ENCODE measurements at regions not wholly inside any gene's neighbourhood (a gene's known extent, or its start where the extent isn't known, plus 50 kb on each side); places are given as distances from the start of the nearest gene placed in this dataset.

DNA sequence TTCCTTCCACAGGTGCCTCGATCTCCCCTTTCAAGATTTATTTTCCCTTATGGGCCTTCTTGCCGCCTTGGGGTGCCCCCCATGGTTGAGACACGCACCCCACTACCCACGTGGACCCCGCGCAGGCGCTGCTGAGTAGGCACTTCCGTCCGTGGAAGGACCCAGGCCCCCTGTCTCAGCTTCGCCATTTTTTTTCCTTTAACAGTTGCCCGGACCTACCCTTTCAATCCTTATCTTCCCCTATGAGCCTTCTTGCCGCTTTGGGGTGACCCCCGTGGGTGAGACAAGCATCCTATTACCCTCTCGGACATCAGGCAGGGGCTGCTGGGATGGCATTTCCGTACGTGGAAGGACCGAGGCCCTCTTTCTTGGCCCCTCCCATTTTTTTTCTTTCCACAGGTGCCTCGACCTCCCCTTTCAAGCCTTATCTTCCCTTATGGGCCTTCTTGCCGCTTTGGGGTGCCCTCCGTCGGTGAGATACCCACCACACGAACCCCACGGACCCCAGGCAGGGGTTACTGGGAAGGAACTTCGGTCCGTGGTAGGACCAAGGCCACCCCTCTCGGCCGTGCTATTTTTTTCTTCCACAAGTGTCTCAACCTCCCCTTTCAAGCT, 268.2 kb downstream of the ALG10 start:
- no peak for DNase-seq (ENCODE audit: low read depth)

DNA sequence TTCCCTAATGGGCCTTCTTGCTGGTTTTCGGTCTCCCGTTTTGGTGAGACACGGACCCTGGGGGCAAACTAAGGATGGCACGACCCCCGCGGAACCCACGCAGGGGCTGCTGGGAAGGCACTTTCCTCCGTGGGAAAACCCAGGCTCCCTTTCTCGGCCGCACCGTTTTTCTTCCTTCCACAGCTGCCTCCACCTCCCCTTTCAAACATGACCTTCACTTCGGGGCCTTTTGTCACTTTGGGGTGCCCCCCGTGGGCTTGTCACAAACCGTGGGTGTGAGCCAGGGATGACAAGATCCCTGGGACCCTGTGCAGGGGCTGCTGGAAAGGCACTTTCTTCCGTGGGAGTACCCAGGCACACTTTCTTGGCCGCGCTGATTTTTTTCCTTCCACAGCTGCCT, 268.7 kb downstream of the ALG10 start:
- no peak for DNase-seq (ENCODE audit: low read depth)

DNA sequence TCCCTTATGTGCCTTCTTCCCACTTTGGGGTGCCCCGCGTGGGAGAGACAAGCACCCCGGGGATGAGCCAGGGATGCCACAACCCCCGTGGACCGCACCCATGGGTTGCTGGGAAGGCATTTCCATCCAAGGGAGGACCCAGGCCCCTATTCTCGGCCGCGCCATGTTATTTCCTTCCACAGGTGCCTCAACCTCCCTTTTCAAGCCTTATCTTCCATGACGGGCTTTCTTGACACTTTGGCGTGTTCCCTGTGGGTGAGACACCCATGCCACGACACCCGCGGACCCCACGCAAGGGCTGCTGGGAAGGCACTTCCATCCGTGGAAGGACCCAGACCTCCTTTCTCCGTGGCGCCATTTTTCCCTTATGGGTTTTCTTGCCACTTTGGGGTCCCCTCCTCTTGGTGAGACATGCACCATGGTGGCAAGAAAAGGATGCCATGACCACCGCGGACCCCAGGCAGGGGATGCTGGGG, 269.2 kb downstream of the ALG10 start:
- no peak for DNase-seq (ENCODE audit: low read depth)

DNA sequence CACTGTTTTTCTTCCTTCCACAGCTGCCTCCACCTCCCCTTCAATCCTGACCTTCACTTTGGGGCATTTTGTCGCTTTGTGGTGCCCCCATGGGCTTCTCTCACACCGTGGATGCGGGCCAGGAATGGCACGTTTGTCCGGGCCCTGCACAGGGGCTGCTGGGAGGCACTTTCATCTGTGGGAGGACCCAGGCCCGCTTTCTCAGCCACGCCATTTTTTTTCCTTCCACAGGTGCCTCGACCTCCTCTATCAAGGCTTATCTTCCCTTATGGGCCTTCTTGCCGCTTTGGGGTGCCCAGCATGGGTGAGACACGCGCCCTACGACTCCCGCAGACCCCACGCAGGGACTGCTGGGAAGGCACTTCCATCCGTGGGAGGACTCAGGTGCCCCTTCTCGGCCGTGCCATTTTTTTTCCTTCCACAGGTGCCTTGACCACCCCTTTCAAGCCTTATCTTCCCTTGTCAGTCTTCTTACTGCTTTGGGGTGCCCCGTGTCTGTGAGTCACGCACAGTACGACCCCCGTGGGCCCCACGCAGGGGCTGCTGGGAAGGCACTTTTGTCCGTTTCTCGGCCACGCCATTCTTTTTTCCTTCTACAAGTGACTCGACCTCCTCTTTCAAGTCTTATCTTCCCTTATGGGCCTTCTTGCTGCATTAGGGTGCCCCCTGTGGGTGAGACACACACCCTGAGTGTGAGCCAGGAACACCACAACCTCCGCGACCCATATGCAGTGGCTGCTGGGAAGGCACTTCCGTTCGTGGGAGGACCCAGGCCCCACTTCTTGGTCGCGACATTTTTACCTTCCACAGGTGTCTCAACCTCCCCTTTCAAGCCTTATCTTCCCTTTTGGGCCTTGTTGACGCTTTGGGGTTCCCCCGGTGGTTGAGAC, 270.7 kb downstream of the ALG10 start:
- DNase-seq (ENCODE audit: low read depth), result no peak

DNA sequence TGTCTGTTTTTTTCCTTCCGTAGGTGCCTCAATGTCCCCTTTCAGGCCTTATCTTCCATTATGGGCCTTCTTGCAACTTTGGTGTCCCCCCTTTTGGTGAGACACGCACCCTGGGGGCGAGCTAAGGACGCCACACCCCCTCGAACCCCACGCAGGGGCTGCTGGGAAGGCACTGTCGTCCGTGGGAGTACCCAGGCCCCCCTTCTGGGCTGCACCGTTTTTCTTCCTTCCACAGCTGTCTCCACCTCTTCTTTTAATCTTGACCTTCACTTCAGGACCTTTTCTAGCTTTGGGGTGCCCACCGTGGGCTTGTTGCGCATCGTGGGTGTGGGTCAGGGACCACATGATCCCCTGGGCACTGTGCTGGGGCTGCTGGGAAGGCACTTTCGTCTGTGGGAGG, 271.8 kb downstream of the ALG10 start:
- no peak for DNase-seq (ENCODE audit: low read depth)

DNA sequence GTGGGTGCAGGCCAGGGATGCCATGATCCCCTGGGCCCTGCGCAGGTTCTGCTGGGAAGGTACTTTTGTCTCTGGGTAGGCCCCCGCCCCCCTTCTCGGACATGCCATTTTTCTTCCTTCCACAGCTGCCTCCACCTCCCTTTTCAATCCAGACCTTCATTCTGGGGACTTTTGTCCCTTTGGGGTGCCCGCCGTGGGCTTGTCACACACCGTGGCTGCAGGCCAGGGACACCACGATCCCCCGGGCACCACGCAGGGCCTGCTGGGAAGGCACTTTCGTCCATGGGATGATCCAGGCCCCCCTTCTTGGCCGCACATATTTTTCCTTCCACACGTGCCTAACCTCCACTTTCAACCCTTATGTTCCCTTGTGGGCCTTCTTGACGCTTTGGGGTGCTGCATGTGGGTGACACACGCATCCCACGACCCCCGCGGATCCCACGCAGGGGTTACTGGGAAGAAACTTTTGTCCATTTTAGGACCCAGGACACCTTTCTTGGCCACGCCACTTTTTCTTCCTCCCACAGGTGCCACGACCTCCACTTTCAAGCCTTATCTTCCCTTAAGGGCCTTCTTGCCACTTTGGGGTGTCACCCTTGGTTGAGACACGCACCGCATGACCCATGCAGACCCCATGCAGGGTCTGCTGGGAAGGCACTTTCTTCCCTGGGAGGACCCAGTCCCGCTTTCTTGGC, 272.5 kb downstream of the ALG10 start:
- no peak for DNase-seq (ENCODE audit: low read depth)

DNA sequence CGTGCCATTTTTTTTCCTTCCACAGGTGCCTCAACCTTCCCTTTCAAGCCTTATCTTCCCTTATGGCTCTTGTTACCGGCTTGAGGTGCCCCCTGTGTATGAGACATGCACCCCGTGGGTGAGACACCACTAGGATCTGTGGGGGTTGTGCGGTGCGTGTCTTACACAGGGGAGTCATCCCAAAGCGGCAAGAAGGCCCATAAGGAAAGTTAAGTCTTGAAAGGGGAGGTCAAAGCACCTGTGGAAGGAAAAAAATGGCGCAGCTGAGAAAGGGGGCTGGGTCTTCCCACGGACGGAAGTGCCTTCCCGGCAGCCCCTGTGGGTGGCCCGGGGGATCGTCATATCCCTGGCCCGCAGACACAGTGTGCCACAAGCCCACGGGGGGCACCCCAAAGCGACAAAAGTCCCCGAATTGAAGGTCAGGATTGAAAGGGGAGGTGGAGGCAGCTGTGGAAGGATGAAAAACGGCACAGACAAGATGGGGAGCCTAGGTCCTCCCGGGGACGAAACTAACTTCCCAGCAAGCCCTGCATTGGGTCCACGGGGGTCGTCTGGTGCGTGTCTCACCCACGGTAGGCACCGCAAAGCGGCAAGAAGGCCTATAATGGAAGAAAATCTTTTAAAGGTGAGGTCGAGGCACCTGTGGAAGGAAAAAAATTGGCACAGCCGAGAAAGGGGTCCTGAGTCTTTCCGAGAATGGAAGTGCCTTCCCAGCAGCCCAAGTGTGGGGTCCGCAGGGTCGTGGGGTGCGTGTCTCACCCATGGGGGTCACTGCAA, 273.3 kb downstream of the ALG10 start:
- no peak for DNase-seq (ENCODE audit: low read depth)

DNA sequence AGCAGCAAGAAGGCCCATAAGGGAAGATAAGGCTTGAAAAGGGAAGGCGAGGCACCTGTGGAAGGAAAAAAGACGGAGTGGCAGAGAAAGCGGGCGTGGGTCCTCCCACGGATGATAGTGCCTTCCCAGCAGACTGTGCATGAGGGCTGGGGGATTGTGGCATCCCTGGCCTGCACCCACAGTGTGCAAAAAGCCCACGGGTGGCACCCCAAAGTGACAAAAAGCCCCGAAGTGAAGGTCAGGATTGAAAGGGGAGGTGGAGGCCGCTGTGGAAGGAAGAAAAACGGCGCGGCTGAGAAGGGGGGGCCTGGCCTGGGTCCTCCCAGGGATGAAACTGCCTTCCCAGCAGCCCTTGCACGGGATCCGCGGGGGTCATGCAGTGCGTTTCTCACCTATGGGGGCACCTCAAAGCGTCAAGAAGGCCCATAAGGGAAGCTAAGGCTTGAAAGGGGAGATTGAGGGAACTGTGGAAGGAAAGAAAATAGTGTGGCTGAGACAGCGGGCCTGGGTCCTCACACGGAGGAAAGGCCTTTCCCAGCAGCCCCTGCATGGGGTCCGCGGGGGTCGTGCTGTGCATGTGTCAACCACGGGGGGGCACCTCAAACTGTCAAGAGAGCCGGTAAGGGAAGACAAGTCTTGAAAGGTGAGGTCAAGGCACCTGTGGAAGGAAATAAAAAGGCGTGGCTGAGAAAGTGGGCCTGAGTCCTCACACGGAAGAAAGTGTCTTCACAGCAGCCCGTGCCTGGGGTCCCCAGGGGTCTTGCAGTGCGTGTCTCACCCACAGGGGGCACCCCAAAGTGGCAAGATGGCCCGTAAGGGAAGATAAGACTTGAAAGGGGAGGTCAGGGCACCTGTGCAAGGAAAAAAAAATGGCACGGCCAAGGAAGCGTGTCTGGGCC, 274.1 kb downstream of the ALG10 start:
- DNase-seq (ENCODE audit: low read depth), result no peak

DNA sequence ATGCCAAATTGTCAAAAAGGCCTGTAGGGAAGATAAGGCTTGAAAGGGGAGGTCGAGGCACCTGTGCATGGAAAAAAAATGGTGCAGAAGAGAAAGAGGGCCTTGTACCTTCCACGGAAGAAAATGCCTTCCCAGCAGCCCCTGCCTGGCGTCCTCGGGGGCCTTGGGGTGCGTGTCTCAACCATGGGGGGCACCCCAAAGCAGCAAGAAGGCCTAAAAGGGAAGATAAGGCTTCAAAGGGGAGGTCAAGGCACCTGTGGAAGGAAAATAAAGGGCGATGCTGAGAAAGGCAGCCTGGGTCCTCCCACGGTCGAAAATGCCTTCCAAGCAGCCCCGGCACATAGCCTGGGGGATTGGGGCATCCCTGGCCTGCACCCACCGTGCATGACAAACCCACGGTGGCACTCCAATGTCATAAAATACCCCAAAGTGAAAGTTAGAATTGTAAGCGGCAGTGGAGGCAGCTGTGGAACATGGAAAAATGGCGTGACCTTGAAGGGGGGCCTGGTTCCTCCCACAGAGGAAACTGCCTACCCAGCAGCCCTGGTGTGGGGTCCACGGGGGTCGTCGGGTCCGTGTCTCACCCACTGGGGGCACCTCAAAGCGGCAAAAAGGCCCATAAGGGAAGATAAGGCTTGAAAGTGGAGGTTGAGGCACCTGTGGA, 275.0 kb downstream of the ALG10 start:
- DNase-seq (ENCODE audit: low read depth), result no peak

DNA sequence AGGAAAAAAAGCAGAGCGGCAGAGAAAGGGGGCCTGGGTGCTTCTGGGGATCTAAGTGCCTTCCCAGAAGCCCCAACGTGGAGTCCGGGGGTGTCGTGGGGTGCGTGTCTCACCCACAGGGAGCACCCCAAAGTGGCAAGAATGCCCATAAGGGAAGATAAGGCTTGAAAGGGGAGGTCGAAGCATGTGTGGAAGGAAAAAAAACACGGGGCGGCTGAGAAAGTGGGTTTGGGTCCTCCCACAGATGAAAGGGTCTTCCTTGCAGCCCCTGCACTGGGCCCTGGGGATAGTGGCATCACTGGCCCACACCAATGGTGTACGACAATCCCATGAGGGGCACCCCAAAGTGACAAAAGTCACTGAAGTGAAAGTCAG, 275.5 kb downstream of the ALG10 start:
- DNase-seq (ENCODE audit: low read depth), result no peak

DNA sequence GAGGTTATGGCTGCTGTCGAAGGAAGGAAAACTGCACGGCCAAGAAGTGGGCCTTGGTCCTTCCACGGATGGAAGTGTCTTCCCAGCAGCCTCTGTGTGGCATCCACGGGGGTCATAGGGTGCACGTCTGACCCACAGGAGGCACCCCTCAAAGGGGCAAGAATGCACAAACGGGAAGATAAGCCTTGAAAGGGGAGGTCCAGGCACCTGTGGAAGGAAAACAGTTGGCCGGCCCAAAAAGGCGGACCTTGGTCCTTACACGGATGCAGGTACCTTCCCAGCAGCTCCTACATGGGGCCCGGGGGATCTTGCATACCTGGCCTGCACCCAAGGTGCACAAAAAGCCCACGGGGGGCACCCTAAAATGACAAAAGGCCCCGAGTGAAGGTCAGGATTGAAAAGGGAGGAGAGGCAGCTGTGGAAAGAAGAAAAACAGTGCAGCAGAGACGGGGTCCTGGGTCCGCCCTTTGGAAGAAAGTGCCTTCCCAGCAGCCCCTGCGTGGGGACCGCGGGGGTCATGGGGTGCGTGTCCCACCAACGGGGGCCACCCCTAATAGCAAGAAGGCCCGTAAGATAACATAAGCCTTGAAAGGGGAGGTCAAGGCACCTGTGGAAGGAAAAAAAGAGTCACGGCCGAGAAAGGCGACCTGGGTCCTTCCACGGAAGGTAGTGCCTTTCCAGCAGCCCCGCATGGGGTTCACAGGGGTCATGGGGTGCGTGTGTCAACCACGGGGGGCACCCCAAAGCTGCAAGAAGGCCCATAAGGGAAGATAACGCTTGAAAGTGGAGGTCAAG, 276.1 kb downstream of the ALG10 start:
- DNase-seq (ENCODE audit: low read depth), result no peak

DNA sequence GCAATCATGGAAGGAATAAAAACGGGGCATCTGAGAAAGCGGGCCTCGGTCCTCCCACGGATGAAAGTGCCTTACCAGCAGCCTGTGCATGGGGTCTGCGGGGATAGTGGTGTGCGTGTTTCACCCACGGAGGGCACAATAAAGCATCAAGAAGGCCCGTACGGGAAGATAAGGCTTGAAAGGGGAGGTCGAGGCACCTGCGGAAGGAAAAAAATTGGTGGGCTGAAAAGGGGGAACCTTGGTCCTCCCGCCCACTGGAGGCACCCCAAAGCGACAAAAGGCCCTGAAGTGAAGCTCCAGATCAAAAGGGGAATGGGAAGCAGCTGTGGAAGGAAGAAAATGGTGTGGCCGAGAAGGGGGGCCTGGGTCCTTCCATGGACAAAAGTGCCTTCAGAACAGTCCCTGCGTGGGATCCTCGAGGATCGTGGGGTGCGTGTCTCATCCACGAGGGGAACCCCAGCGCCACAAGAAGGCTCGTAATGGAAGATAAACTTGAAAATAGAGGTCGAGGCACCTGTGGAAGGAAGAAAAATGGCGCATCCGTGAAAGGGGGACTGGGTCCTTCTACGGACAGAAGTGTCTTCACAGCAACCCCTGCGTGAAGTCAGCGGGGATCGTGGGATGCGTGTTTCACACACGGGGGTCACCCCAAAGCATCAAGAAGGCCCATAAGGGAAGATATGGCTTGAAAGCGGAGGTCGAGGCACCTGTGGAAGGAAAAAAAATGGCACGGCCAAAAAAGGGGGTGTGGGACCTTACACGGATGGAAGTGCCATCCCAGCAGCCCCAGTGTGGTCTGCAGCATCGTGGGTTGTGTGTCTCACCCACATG, 276.9 kb downstream of the ALG10 start:
- DNase-seq (ENCODE audit: low read depth), result no peak

DNA sequence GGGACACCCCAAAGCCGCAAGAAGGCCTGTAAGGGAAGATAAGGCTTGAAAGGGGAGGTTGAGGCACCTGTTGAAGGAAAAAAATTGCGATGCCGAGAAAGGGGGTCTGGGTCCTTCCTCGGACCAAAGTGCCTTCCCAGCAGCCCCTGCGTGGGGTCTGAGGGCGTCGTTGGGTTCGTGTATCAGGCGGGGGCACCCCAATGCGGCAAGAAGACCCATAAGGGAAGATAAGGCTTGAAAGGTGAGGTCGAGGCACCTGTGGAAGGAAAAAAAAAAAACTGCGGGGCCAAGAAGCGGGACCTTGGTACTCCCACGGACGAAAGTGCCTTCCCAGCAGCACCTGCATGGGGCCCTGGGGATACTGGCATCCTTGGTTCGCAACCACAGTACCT, 277.5 kb downstream of the ALG10 start:
- no peak for DNase-seq (ENCODE audit: low read depth)

DNA sequence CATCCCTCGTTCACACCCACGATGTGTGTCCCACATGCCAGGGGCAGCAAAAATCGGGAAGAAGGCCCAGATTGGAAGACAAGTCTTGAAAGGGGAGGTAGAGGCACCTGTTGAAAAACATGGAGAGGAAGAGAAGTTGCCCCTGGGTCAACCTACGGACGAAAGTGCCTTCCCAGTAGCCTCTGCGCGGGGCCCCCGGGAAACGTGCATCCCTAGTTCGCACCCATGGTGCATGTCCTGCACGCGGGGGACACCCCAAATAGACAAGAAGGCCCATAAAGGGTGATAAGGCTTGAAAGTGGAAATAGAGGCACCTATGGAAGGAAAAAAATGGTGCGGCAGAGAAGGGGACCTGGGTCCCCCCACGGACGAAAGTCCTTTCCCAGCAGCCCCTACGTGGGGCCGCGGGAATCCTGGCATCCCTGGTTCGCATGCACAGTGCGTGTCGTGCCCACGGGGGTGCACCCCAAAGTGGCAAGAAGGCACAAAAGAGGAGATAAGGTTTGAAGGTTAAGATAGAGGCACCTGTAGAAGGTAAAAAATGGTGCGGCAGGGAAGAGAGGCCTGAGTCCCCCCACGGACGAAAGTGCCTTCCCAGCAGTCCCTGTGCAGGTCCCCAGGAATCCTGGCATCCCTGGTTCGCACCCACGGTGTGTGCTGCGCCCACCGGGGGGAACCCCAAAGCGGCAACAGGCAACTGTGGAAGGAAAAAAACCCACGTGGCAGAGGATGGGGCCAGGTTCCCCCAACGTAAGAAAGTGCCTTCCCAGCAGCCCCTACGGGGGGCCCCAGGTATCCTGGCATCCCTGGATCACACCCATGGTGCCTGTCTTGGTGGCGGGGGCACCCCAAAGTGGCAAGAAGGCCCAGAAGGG, 278.3 kb downstream of the ALG10 start:
- no peak for DNase-seq (ENCODE audit: low read depth)

DNA sequence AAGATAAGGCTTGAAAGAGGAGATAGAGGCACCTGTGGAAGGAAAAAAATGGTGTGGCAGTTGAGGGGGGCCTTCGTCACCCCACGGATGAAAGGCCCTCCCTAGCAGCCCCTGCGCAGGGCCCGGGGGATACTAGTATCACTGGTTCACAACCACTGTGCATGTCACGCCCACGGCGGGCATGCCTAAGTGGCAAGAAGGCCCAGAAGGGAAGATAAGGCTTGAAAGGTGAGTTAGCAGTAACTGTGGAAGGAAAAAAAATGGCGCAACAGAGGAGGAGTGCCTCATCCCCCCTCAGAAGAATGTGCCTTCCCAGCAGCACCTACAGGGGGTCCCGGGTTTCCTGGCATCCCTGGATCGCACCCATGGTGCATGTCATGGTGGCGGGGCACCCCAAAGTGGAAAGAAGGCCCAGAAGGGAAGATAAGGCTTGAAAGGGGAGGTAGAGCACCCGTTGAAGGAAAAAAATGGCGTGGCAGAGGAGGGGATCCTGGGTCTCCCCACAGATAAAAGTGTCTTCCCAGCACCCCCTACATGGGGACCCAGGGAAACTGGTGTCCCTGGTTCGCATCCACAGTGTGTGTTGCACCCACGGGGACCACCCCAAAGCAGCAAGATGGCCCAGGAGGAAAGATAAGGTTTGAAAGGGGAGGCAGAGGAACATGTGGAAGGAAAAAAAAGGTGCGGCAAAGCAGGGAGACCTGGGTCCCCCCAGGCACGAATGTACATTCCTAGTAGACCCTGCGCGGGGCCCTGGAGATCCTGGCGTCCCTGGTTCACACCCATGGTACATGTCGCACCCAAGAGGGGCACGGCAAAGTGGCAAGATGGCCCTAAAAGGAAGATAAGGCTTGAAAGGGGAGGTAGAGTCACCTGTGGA, 279.2 kb downstream of the ALG10 start:
- no peak for DNase-seq (ENCODE audit: low read depth)

DNA sequence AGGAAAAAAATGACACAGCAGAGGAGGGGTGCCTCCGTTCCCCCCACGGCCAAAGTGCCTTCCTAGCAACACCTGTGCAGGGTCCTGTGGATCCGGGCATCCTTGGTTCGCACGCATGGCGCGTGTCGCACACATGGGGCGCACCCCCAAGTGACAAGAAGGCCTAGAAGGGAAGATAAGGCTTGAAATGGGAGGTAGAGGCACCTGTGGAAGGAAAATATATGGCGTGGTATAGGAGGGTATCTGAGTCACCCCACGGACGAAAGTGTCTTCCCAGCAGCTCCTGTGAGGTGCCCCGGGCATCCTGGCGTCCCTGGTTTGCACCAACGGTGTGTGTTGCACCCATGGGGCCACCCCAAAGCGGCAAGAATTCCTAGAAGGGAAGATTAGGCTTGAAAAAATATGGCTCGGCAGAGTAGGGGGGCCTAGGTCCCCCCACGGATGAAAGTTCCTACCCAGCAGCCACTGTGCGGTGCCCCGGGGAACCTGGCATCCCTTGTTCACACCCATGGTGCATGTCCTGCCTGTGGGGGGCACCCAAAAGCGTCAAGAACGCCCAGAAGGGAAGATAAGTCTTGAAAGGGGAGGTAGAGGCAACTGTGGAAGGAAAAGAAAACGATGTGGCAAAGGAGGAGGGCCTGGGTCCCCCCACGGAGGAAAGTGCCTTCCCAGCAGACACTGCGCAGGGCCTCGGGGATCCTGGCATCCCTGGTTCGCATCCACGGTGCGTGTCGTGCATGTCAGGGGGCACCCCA, 280.0 kb downstream of the ALG10 start:
- no peak for DNase-seq (ENCODE audit: low read depth)

Data from LHCN-M2 (cell line).